Esophagus muscularis mucosa (tissue), 4 donors: ENCODE measurements at regions not wholly inside any gene's neighbourhood (a gene's known extent, or its start where the extent isn't known, plus 50 kb on each side); places are given as distances from the start of the nearest gene placed in this dataset.

Source experiments
- EP300 ChIP-seq: sonication (generic); formaldehyde crosslinking; IDR thresholded peaks from one replicate; pipeline ENCODE4 v1.6.1; 2017; ENCODE audit warnings: antibody characterized with exemption
- POLR2A ChIP-seq: fragments of 450-650 bp; IDR thresholded peaks from one replicate; pipeline ENCODE4 v1.6.1; 2017; ENCODE audit warnings: antibody characterized with exemption, moderate library complexity, mild to moderate bottlenecking, low read depth
- POLR2AphosphoS5 ChIP-seq, 2 donors: sonication (generic); formaldehyde crosslinking; IDR thresholded peaks; one replicate each; pipeline ENCODE4 v1.6.1; 2017; ENCODE audit warnings: antibody characterized with exemption in 2 of 2
- TF ChIP-seq, protein P1 (sequence below), 3 experiments: fragments of 200-600 bp in 2 of 3; fragments of 450-650 bp in 1 of 3; sonication (generic) in 2 of 3; IDR thresholded peaks; one replicate each; pipeline ENCODE4 v1.5.1; 2017 to 2019; ENCODE audit warnings: antibody characterized with exemption in 3 of 3, mild to moderate bottlenecking in 2 of 3, moderate library complexity in 1 of 3

DNA sequence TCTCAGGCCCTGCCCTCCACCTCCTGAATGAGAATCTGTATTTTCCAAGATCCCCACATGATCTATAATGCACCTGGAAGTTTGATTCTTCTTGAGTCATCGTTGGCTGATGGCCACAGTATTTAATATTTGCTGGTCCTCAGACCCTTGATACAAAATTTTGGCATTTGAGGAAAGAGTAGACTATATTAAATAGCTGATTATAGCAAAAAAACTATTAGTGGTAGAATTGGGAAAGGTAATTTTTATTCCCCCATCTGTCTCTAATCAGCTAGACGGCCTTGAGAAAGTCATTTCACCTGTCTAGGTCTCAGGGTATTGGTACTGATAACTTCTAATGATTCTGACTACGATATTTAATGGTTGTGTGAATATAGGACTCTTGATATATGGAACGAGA lies 176.8 kb downstream of the BMP2 start:
- no peak for TF ChIP-seq POLR2A
- TF ChIP-seq, protein P1, sequence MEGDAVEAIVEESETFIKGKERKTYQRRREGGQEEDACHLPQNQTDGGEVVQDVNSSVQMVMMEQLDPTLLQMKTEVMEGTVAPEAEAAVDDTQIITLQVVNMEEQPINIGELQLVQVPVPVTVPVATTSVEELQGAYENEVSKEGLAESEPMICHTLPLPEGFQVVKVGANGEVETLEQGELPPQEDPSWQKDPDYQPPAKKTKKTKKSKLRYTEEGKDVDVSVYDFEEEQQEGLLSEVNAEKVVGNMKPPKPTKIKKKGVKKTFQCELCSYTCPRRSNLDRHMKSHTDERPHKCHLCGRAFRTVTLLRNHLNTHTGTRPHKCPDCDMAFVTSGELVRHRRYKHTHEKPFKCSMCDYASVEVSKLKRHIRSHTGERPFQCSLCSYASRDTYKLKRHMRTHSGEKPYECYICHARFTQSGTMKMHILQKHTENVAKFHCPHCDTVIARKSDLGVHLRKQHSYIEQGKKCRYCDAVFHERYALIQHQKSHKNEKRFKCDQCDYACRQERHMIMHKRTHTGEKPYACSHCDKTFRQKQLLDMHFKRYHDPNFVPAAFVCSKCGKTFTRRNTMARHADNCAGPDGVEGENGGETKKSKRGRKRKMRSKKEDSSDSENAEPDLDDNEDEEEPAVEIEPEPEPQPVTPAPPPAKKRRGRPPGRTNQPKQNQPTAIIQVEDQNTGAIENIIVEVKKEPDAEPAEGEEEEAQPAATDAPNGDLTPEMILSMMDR (IDR thresholded peaks at IDR 0.05): no peak
- no peak for TF ChIP-seq EP300
- TF ChIP-seq POLR2AphosphoS5 (IDR thresholded peaks at IDR 0.05): no peak
